T-cell (primary cell): ENCODE measurements at regions not wholly inside any gene's neighbourhood (a gene's known extent, or its start where the extent isn't known, plus 50 kb on each side); places are given as distances from the start of the nearest gene placed in this dataset.

Source experiments
- ATAC-seq, 4 experiments: fragments of 200-7000 bp in 3 of 4; fragments of 150-1000 bp in 1 of 4; cut with Tn5 transposase; replicated peaks in 1 of 4; 1 replicate in 3 of 4; 2 replicates in 1 of 4; pipeline ENCODE4 v1.10.0; 2021; ENCODE audit warnings: moderate library complexity in 3 of 4, mild to moderate bottlenecking in 2 of 4, moderate number of reproducible peaks in 1 of 4
- CTCF ChIA-PET, 2 donors: fragments of 300-600 bp; sonication (Branson Sonifier 250); formaldehyde crosslinking; loops; one replicate each; lab custom pipeline; 2022; ENCODE audit warnings: antibody characterized with exemption in 2 of 2; lab: Charles Lee
- POLR2A ChIA-PET, 2 donors: fragments of 300-600 bp; sonication (Branson Sonifier 250); formaldehyde crosslinking; loops; one replicate each; lab custom pipeline; 2022; ENCODE audit warnings: antibody characterized with exemption in 2 of 2; lab: Charles Lee
- DNase-seq, 35 experiments: peaks; one replicate each; pipeline versions ENCODE4 v3.0.0 to v3.0.0-alpha.2; 2013 to 2023
- H3K27ac ChIP-seq: one replicate; pipeline ENCODE4 v1.5.1; 2013; ENCODE audit warnings: low read length
- H3K27me3 ChIP-seq, 2 experiments: replicated peaks in 1 of 2; 1 replicate in 1 of 2; 2 replicates in 1 of 2; pipeline versions ENCODE4 v1.6.1 to v1.7.0; 2013; ENCODE audit warnings: low read length in 1 of 2, mixed read lengths in 1 of 2; ENCODE audit not compliant: control insufficient read depth in 2 of 2, insufficient read depth in 2 of 2; ENCODE audit errors: extremely low read depth in 1 of 2
- H3K36me3 ChIP-seq, 2 donors: 1 replicate in 1 of 2; 2 replicates in 1 of 2; pipeline versions ENCODE4 v1.6.1 to v1.7.0; 2013; ENCODE audit warnings: low read length in 1 of 2; ENCODE audit not compliant: control insufficient read depth in 2 of 2, insufficient read depth in 1 of 2; ENCODE audit errors: extremely low read depth in 1 of 2
- H3K4me1 ChIP-seq, 2 experiments: 1 replicate in 1 of 2; 2 replicates in 1 of 2; pipeline versions ENCODE4 v1.6.1 to v1.7.0; 2013; ENCODE audit warnings: low read length in 2 of 2, mixed read lengths in 1 of 2; ENCODE audit not compliant: insufficient read depth in 2 of 2, control insufficient read depth in 1 of 2; ENCODE audit errors: extremely low read depth in 1 of 2
- H3K4me3 ChIP-seq, 2 donors: 1 replicate in 1 of 2; 2 replicates in 1 of 2; pipeline versions ENCODE4 v1.5.1 to v1.7.0; 2013; ENCODE audit warnings: mild to moderate bottlenecking in 2 of 2, low read length in 1 of 2, moderate library complexity in 1 of 2; ENCODE audit not compliant: control insufficient read depth in 1 of 2; ENCODE audit errors: extremely low read depth in 1 of 2
- H3K9me3 ChIP-seq: 2 replicates; pipeline ENCODE4 v1.7.0; 2013
- H3K27ac Mint-ChIP-seq, 2 donors: one replicate each; pipeline ENCODE4 v1.8.0; 2020 to 2021; ENCODE audit warnings: mild to moderate bottlenecking in 2 of 2, mixed read lengths in 2 of 2
- H3K27me3 Mint-ChIP-seq, 2 donors: one replicate each; pipeline ENCODE4 v1.8.0; 2021 to 2022; ENCODE audit warnings: mixed read lengths in 2 of 2
- H3K36me3 Mint-ChIP-seq: one replicate; pipeline ENCODE4 v1.8.0; 2021; ENCODE audit warnings: mixed read lengths
- H3K4me1 Mint-ChIP-seq, 3 donors: one replicate each; pipeline ENCODE4 v1.8.0; 2020 to 2022; ENCODE audit warnings: mixed read lengths in 3 of 3, mild to moderate bottlenecking in 1 of 3
- H3K4me3 Mint-ChIP-seq, 3 donors: one replicate each; pipeline ENCODE4 v1.8.0; 2020 to 2022; ENCODE audit warnings: mild to moderate bottlenecking in 3 of 3, mixed read lengths in 3 of 3, moderate library complexity in 3 of 3
- H3K9me3 Mint-ChIP-seq, 3 donors: one replicate each; pipeline ENCODE4 v1.8.0; 2020 to 2022; ENCODE audit warnings: mixed read lengths in 3 of 3
- WGBS: methylation state at CpG from one replicate; pipeline ENCODE4 v1.1.5; 2013; ENCODE audit warnings: missing lambda C conversion rate; ENCODE audit not compliant: insufficient coverage; 5-methylcytosine and 5-hydroxymethylcytosine counted together

GRCh38 chr10:2436933-2437332 lies 630.4 kb upstream of the PFKP start:
- Mint-ChIP-seq H3K4me3 (no peak overlapping the region), H3K27ac (no peak overlapping the region), H3K4me1 (no peaks in the 10 kb centered on the region), H3K36me3 (no peaks in the 10 kb centered on the region), H3K27me3 (peaks cover 5 to 6% of the 10 kb centered on the region in 2 donors), H3K9me3 (peaks cover 0 to 3% (median 0%) of the 10 kb centered on the region in 3 donors)
- no peak overlapping the region for H3K4me3 ChIP-seq
- WGBS = 92% methylated on average over 7 of the region's 11 CpGs
- no peaks in the 10 kb centered on the region for H3K9me3 ChIP-seq
- ChIA-PET CTCF (no interaction called here), POLR2A (no interaction called here)
- DNase-seq = no peak
- H3K27ac ChIP-seq = no peak overlapping the region
- no peaks in the 10 kb centered on the region for H3K36me3 ChIP-seq
- no peak for ATAC-seq
- H3K27me3 ChIP-seq = peaks cover 0 to 2% of the 10 kb centered on the region in 2 experiments
- H3K4me1 ChIP-seq = no peaks in the 10 kb centered on the region

DNA sequence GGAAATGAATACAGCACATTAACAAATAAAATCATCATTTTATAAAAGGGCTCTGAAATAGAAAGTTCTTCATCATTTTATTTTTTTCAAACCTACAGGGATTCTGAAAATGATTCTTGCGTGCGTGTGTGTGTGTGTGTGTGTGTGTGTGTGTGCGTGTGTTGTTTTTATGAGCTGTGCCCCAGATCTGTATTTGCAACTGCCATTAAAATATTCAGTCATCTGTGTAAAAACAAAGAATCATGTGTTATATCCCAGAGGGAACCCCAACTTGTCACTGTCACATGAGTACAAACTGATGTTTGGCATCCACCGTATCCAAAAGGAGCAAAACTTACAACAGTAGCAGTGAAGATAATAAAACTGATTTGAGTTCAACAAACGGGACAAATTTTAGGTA lies 635.4 kb upstream of the PFKP start:
- no peak overlapping the region for H3K27ac Mint-ChIP-seq
- no peaks in the 10 kb centered on the region for H3K36me3 Mint-ChIP-seq
- peaks cover 0 to 4% (median 0%) of the 10 kb centered on the region in 3 donors for H3K9me3 Mint-ChIP-seq
- no peaks in the 10 kb centered on the region for H3K4me1 ChIP-seq
- peaks cover 0 to 1% of the 10 kb centered on the region in 2 experiments for H3K27me3 ChIP-seq
- no peak overlapping the region for H3K4me3 ChIP-seq
- H3K27me3 Mint-ChIP-seq = peaks cover 1 to 5% of the 10 kb centered on the region in 2 donors
- ChIA-PET POLR2A (no interaction called here), CTCF (interaction anchor here in 1 of 2 donors (0.6 kb wide), 1 partner anchor 27 kb away, joined by 3 read pairs; no protein-coding TSS in a partner anchor)
- DNase-seq (no peak), ATAC-seq (no peak)
- WGBS = no CpG with 5 or more reads among the region's 5 CpGs
- no peaks in the 10 kb centered on the region for H3K9me3 ChIP-seq
- H3K4me1 Mint-ChIP-seq = no peaks in the 10 kb centered on the region
- H3K36me3 ChIP-seq = no peaks in the 10 kb centered on the region
- no peak overlapping the region for H3K27ac ChIP-seq
- no peak overlapping the region for H3K4me3 Mint-ChIP-seq

GRCh38 chr10:2427412-2427811 lies 639.9 kb upstream of the PFKP start:
- H3K4me3 Mint-ChIP-seq = no peak overlapping the region
- peaks cover 0 to 4% (median 0%) of the 10 kb centered on the region in 3 donors for H3K9me3 Mint-ChIP-seq
- no peak overlapping the region for H3K4me3 ChIP-seq
- no peak overlapping the region for H3K27ac ChIP-seq
- no peaks in the 10 kb centered on the region for H3K9me3 ChIP-seq
- ChIA-PET CTCF (no interaction called here), POLR2A (no interaction called here)
- 63% methylated on average over 1 of the region's 2 CpGs for WGBS
- DNase-seq (no peak), ATAC-seq (no peak)
- no peaks in the 10 kb centered on the region for H3K4me1 ChIP-seq
- no peaks in the 10 kb centered on the region for H3K36me3 ChIP-seq
- no peaks in the 10 kb centered on the region for H3K4me1 Mint-ChIP-seq
- no peaks in the 10 kb centered on the region for H3K36me3 Mint-ChIP-seq
- H3K27me3 ChIP-seq = no peaks in the 10 kb centered on the region
- H3K27me3 Mint-ChIP-seq = peaks cover 7 to 9% of the 10 kb centered on the region in 2 donors
- no peak overlapping the region for H3K27ac Mint-ChIP-seq

- Mint-ChIP-seq H3K27ac (no peak overlapping the region), H3K27me3 (peaks cover 7 to 9% of the 10 kb centered on the region in 2 donors), H3K9me3 (peaks cover 0 to 2% (median 0%) of the 10 kb centered on the region in 3 donors), H3K4me3 (no peak overlapping the region), H3K4me1 (no peaks in the 10 kb centered on the region), H3K36me3 (no peaks in the 10 kb centered on the region)
- Histone ChIP-seq H3K4me1 (no peaks in the 10 kb centered on the region), H3K9me3 (no peaks in the 10 kb centered on the region), H3K36me3 (no peaks in the 10 kb centered on the region), H3K27me3 (no peaks in the 10 kb centered on the region), H3K27ac (no peak overlapping the region), H3K4me3 (no peak overlapping the region)
- ChIA-PET CTCF (no interaction called here), POLR2A (no interaction called here)
- DNase-seq (no peak), ATAC-seq (no peak)
- WGBS = 100% methylated on average over 1 of the region's 3 CpGs
These were observed 642.0 kb upstream of the PFKP start for GRCh38 chr10:2425320-2425719.

GRCh38 chr10:2414562-2414961 lies 652.8 kb upstream of the PFKP start:
- H3K4me1 ChIP-seq = no peaks in the 10 kb centered on the region
- ATAC-seq (no peak), DNase-seq (no peak)
- Mint-ChIP-seq H3K9me3 (peaks cover 0 to 8% (median 0%) of the 10 kb centered on the region in 3 donors), H3K27me3 (no peaks in the 10 kb centered on the region), H3K4me3 (no peak overlapping the region), H3K27ac (no peak overlapping the region), H3K36me3 (no peaks in the 10 kb centered on the region), H3K4me1 (no peaks in the 10 kb centered on the region)
- H3K36me3 ChIP-seq = no peaks in the 10 kb centered on the region
- H3K4me3 ChIP-seq = no peak overlapping the region
- no peaks in the 10 kb centered on the region for H3K27me3 ChIP-seq
- ChIA-PET CTCF (no interaction called here), POLR2A (no interaction called here)
- WGBS = no CpG with 5 or more reads among the region's 4 CpGs
- H3K27ac ChIP-seq = no peak overlapping the region
- H3K9me3 ChIP-seq = no peaks in the 10 kb centered on the region

GRCh38 chr10:2414039-2414438 lies 653.3 kb upstream of the PFKP start:
- CTCF ChIA-PET = no interaction called here
- WGBS = 88% methylated on average over 3 of the region's 8 CpGs
- Histone ChIP-seq H3K27ac (no peak overlapping the region), H3K36me3 (no peaks in the 10 kb centered on the region), H3K9me3 (no peaks in the 10 kb centered on the region), H3K27me3 (no peaks in the 10 kb centered on the region), H3K4me3 (no peak overlapping the region), H3K4me1 (no peaks in the 10 kb centered on the region)
- no peak overlapping the region for H3K27ac Mint-ChIP-seq
- H3K4me1 Mint-ChIP-seq = no peaks in the 10 kb centered on the region
- POLR2A ChIA-PET = no interaction called here
- H3K36me3 Mint-ChIP-seq = no peaks in the 10 kb centered on the region
- no peaks in the 10 kb centered on the region for H3K27me3 Mint-ChIP-seq
- H3K9me3 Mint-ChIP-seq = peaks cover 0 to 8% (median 0%) of the 10 kb centered on the region in 3 donors
- DNase-seq (no peak), ATAC-seq (no peak)
- no peak overlapping the region for H3K4me3 Mint-ChIP-seq

DNA sequence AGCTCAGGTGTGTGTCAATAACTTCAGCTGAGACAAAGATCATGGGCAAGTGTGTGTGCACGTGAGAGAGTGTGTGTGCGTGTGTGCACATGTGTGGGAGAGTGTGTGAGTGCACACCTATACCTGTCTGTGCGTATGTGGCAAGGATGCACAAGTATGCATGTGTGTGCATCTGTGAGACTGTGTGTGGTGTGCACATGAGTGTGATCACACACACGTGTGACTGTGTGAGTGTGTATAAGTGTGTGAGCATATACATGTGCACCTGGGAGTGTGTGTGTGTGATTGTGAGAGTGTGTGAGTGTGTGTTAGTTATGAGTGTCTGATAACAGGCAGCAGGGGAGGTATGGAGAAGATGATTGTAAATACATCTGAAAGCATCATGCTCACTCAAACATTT lies 657.3 kb upstream of the PFKP start:
- ChIA-PET CTCF (no interaction called here), POLR2A (no interaction called here)
- Mint-ChIP-seq H3K4me3 (no peak overlapping the region), H3K9me3 (peaks cover 0 to 8% (median 0%) of the 10 kb centered on the region in 3 donors), H3K4me1 (no peaks in the 10 kb centered on the region), H3K27me3 (peaks cover 4 to 6% of the 10 kb centered on the region in 2 donors), H3K27ac (no peak overlapping the region), H3K36me3 (no peaks in the 10 kb centered on the region)
- ATAC-seq (no peak), DNase-seq (no peak)
- Histone ChIP-seq H3K36me3 (no peaks in the 10 kb centered on the region), H3K4me3 (no peak overlapping the region), H3K27me3 (peaks cover 0 to 4% of the 10 kb centered on the region in 2 experiments), H3K27ac (no peak overlapping the region), H3K9me3 (no peaks in the 10 kb centered on the region), H3K4me1 (no peaks in the 10 kb centered on the region)
- whole genome bisulfite sequencing = 80% methylated on average over 4 of the region's 4 CpGs
